ENCODE measurements at regions not wholly inside any gene's neighbourhood (a gene's known extent, or its start where the extent isn't known, plus 50 kb on each side); places are given as distances from the start of the nearest gene placed in this dataset.

- H3K27me3 ChIP-seq: no peaks in the 10 kb centered on the region
- WGBS: 74% methylated on average over 3 of the region's 3 CpGs
- peaks cover 0 to 4% (median 0%) of the 10 kb centered on the region in 4 donors for H3K9me3 ChIP-seq
- H3K27ac ChIP-seq (replicated peaks in 1 of 4): no peak overlapping the region
- H3K36me3 ChIP-seq: no peaks in the 10 kb centered on the region
- intact Hi-C loops (cut with DNase I): no loop called here
- DNase-seq (ENCODE audit: extremely low spot score): no peak
- no peak overlapping the region for H3K4me3 ChIP-seq
- no peaks in the 10 kb centered on the region for H3K4me1 ChIP-seq
- TF ChIP-seq EP300 (IDR thresholded peaks at IDR 0.05): no peak
- TF ChIP-seq POLR2AphosphoS5 (IDR thresholded peaks at IDR 0.05): no peak
- TF ChIP-seq POLR2A (IDR thresholded peaks at IDR 0.05; ENCODE audit: low read depth): no peak
- no peak for TF ChIP-seq CTCF (IDR thresholded peaks at IDR 0.05)
Measured at GRCh38 chr3:105094588-105094987, 272.1 kb upstream of the ALCAM start.

- Histone ChIP-seq H3K27me3 (no peaks in the 10 kb centered on the region), H3K4me3 (no peak overlapping the region), H3K4me1 (no peaks in the 10 kb centered on the region), H3K27ac (replicated peaks in 1 of 4) (no peak overlapping the region), H3K36me3 (no peaks in the 10 kb centered on the region), H3K9me3 (peaks cover 0 to 4% (median 0%) of the 10 kb centered on the region in 4 donors)
- intact Hi-C loops (cut with DNase I): no loop called here
- TF ChIP-seq EP300 (IDR thresholded peaks at IDR 0.05) (no peak), POLR2AphosphoS5 (IDR thresholded peaks at IDR 0.05) (no peak), POLR2A (IDR thresholded peaks at IDR 0.05; ENCODE audit: low read depth) (no peak), CTCF (IDR thresholded peaks at IDR 0.05) (no peak)
- DNase-seq (ENCODE audit: extremely low spot score): no peak
- WGBS: 91% methylated on average over 3 of the region's 3 CpGs
Measured at GRCh38 chr3:105096071-105096470, 270.6 kb upstream of the ALCAM start.

GRCh38 chr3:105101603-105102002, 265.1 kb upstream of the ALCAM start:
- no peaks in the 10 kb centered on the region for H3K9me3 ChIP-seq
- 73% methylated on average over 2 of the region's 2 CpGs for WGBS
- no peak overlapping the region for H3K27ac ChIP-seq (replicated peaks in 1 of 4)
- TF ChIP-seq POLR2AphosphoS5 (IDR thresholded peaks at IDR 0.05) (no peak), EP300 (IDR thresholded peaks at IDR 0.05) (no peak), POLR2A (IDR thresholded peaks at IDR 0.05; ENCODE audit: low read depth) (no peak), CTCF (IDR thresholded peaks at IDR 0.05) (no peak)
- no peak overlapping the region for H3K4me3 ChIP-seq
- DNase-seq (ENCODE audit: extremely low spot score): no peak
- intact Hi-C loops (cut with DNase I): no loop called here
- no peaks in the 10 kb centered on the region for H3K4me1 ChIP-seq
- no peaks in the 10 kb centered on the region for H3K27me3 ChIP-seq
- H3K36me3 ChIP-seq: no peaks in the 10 kb centered on the region

- intact Hi-C loops (cut with DNase I): no loop called here
- DNase-seq (ENCODE audit: extremely low spot score): no peak
- no peaks in the 10 kb centered on the region for H3K4me1 ChIP-seq
- H3K27me3 ChIP-seq: no peaks in the 10 kb centered on the region
- TF ChIP-seq POLR2A (IDR thresholded peaks at IDR 0.05; ENCODE audit: low read depth) (no peak), CTCF (IDR thresholded peaks at IDR 0.05) (no peak), POLR2AphosphoS5 (IDR thresholded peaks at IDR 0.05) (no peak), EP300 (IDR thresholded peaks at IDR 0.05) (no peak)
- WGBS: 89% methylated on average over 2 of the region's 2 CpGs
- no peak overlapping the region for H3K4me3 ChIP-seq
- H3K9me3 ChIP-seq: no peaks in the 10 kb centered on the region
- H3K36me3 ChIP-seq: no peaks in the 10 kb centered on the region
- H3K27ac ChIP-seq (replicated peaks in 1 of 4): no peak overlapping the region
Measured at GRCh38 chr3:105103139-105103538, 263.6 kb upstream of the ALCAM start.

- Histone ChIP-seq H3K4me1 (no peaks in the 10 kb centered on the region), H3K9me3 (peaks cover 0 to 14% (median 0%) of the 10 kb centered on the region in 4 donors), H3K27ac (replicated peaks in 1 of 4) (no peak overlapping the region), H3K36me3 (no peaks in the 10 kb centered on the region), H3K27me3 (no peaks in the 10 kb centered on the region), H3K4me3 (no peak overlapping the region)
- no peak for TF ChIP-seq POLR2AphosphoS5 (IDR thresholded peaks at IDR 0.05)
- no peak for TF ChIP-seq POLR2A (IDR thresholded peaks at IDR 0.05; ENCODE audit: low read depth)
- intact Hi-C loops (cut with DNase I): no loop called here
- no peak for DNase-seq (ENCODE audit: extremely low spot score)
- WGBS: 67% methylated on average over 1 of the region's 1 CpG
Measured at GRCh38 chr3:105108823-105109222, 257.9 kb upstream of the ALCAM start.
